Middle frontal gyrus (tissue), 1 donor: ENCODE measurements at regions not wholly inside any gene's neighbourhood (a gene's known extent, or its start where the extent isn't known, plus 50 kb on each side); places are given as distances from the start of the nearest gene placed in this dataset.

Experiments used
- DNase-seq: peaks from one replicate; pipeline ENCODE4 v3.0.0-alpha.2; 2015; ENCODE audit warnings: low spot score; ENCODE audit errors: extremely low spot score

GRCh38 chr7:155201325-155202087 is 96.2 kb upstream of the INSIG1 start:
- no peak for DNase-seq

- DNase-seq: no peak
Measured at GRCh38 chr7:155202106-155202871, 95.4 kb upstream of the INSIG1 start.

DNA sequence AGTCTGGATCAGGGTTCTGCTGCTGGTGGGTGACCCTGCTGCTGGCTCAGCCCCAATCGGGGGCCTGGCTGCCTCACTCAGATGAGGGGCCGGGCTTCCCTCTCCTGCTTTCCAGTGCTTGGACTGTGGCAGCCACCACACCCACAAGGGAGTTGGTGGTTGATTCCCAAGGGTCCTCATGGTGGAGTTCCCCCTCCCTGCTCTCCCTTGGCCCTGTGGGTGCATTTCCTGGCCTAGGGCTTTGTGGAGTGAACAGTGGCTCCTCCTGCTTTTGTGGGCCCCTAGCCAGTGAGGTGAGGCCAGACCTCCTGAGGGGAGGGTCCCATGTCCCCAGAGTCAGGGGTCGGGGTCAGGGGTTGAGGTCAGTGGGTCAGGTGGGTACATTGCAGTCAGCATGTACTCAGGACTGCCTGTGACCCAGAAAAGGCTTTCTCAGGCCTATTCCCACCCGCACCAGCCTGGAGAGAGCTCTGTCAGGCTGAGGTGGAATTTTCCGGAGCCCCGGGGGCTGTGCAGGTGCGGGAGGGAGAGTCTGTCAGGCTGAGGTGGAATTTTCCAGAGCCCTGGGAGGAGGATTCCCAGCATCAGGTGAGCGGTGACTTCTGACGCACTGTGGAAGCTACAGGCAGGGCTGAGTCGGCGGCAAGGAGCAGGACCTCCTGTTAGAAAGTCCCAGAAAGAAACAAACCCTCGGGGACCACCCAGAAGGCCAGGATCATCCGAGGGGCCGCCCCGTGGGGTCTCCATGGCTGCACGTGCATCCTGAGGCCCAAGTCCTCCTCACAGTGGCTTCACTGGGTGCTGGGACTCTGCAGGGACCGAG is 94.4 kb upstream of the INSIG1 start:
- DNase-seq: no peak

DNA sequence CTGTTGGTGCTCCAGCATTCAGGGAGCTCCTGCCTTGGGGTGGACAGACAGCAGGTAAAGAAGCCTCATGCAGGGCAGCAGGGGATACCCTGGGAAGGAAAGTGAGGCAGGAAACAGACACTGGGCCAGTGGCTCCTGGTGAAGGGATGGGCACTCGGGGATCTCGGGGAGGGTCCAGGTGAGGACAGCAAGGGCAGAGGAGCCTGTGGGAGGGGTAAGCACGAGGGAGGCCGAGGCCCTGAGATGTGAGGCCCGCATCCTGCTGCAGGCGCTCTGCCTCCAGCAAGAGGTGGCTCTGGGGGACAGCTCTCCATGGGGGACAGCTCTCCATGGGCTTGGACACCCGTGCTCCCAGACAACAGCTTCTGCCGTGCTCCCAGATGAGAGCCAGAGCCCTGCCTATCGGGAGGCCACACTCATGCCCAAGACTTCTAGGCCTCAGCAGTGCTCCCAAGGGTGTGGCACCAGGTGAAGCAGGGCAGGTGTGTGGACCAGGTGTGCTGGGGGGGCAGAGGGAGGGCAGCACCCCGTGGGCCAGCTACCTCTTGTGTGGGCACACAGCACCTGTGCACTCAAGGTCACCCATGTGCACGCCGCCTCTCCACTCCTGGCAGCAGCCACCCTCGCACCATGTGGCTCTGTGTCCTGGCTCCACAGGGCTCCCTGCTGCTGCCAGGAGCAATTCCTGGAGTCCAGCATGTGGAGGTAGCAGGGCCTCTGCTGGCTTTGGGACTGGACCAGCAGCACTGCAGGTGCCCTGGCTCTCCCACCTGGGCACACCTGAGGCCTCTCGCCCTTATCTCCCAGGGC is 93.6 kb upstream of the INSIG1 start:
- DNase-seq: no peak

- DNase-seq: no peak
Measured at GRCh38 chr7:155204744-155205367, 92.8 kb upstream of the INSIG1 start.

DNA sequence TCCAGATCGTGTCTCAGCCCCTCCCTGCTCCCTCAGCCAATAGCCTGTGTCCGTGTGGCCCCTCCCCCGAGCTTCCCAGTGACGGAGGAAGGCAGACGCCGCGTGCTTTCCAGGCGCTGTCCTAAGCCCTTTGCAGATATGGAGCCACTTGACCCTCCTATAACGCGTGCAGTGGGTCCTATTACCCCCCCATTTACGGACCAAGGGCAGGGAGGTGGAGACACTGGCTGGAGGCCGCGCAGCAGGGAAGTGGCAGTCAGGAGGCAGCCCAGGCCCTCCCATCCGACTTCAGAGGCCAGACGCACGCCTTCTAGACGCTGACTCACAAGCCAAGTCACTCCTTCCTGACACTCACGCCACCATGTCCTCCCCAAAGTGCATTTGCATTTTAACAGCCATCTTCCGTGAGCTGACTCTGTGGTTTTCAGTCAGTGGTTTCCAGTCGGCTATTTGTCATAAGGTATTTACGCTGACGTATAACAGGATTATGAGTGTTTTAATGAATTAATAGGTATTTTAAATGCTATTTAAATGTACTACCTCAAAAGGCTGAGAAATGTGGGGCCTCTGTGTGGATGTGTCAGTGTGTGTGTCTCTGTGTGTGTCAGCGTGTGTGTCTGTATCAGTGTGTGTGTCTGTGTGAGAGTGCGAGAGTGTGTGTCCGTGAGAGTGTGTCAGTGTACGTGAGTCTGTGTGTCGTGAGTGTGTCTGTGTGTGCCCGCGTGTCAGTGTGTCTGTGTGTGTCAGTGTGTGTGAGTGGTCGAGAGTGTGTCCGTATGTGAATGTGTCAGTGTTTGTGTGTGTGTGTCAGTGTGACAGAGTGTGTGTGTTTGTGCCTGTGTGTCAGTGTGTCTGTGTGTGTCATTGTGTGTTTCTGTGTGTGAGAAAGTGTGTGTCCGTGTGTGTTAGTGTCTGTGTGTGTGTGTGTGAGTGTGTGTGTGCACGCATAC is 92.0 kb upstream of the INSIG1 start:
- no peak for DNase-seq

DNA sequence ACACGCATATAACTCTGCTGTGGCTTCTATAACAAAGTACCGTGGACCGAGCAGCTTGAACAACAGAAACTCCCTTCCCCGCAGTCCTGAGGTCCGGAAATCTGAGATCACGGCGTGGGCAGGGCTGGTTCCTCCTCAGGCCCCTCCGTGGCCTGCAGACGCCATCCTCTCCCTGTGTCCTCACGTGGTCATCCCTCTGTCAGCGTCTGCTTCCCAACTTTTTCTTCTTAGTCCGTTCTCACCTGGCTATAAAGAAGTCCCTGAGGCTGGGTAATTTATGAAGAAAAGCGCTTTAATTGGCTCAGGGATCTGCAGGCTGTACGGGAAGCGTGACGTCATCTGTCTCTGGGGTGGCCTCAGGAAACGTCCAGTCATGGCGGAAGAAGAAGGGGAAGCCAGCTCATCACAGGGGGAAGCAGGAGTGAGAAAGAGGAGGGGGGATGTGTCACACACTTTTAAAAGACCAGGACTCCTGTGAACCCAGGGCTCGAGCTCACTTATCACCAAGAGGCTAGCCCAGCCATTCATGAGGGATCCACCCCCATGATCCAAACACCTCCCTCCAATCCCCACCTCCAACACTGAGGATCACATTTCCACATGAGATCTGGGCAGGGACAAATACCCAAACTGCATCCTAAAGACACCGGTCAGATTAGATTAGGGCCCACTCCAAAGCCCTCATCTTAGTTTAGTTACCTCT is 91.2 kb upstream of the INSIG1 start:
- no peak for DNase-seq

DNA sequence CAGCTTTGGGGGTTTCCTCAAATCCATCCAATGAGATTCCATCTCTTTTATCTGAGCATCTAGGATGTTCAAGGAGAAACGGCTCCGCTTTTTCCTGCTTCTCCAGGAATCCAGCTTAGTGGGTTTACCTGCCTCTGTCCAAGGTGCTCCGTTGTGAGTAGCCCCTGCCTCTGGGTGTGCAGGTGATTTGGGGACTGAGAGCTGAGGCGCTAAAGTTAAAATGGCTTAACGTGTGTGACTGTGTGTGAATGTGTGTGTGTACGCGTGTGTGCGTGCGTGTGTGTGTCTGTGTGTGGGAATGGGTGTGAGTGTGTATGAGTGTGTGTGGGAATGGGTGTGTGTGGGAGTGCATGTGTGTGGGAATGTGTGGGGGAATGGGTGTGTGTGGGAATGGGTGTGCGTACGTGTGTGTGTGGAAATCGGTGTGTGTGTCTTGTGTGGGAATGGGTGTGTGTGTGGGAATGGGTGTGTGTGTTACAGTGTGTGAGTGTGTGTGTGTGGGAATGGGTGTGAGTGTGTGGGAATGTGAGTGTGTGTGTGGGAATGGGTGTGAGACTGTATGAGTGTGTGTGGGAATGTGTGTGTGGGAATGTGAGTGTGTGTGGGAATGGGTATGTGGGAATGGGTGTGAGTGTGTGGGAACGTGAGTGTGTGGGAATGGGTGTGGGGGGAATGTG is 90.2 kb upstream of the INSIG1 start:
- DNase-seq: no peak

GRCh38 chr7:155208681-155209477 is 88.8 kb upstream of the INSIG1 start:
- no peak for DNase-seq

GRCh38 chr7:155209478-155210319 is 88.0 kb upstream of the INSIG1 start:
- DNase-seq: no peak

- DNase-seq: no peak
Measured at GRCh38 chr7:155210356-155210755, 87.3 kb upstream of the INSIG1 start.

DNA sequence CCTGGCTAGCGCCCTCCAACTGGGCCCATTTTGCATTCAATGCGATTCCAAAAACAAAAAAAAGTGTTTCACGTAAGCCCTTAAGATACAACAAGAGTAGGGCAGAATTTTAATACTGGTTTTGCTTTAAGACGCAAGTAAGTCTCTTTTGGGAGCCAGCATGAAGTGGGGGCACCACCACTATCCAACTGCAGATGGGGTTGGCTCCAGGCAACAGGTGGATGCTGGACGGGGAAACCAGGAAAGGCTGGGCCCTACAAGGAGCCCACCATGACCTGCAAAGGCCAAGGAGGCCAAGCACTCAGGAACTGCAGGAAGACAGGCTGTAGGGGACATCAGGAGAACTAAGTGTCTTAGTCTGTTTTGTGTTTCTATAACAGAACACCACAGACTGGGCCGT is 86.5 kb upstream of the INSIG1 start:
- DNase-seq: no peak

DNA sequence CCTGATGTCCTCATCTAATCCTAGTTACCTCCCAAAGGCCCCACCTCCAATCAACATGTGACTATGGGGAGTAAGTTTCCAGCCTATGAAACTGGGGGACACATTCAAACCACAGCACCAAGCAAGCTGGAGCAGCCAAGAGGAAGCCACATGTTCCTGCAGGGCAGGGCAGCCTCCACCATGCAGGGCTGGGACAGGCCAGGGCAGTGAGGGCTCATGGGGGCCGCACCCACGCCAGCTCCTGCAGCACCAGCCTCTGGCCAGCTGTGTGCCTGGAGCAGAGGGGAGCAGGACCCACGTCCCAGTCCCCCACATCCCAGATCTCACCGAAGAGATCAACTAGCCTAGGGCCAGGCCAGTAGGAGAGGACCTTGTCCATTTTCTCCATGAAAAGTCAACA is 85.9 kb upstream of the INSIG1 start:
- DNase-seq: no peak

GRCh38 chr7:155212301-155213015 is 85.2 kb upstream of the INSIG1 start:
- no peak for DNase-seq

- no peak for DNase-seq
Measured at GRCh38 chr7:155213385-155213784, 84.3 kb upstream of the INSIG1 start.
